Keratinocyte (primary cell): ENCODE measurements at regions not wholly inside any gene's neighbourhood (a gene's known extent, or its start where the extent isn't known, plus 50 kb on each side); places are given as distances from the start of the nearest gene placed in this dataset.

Experiments
- DNase-seq: peaks from one replicate; pipeline ENCODE4 v3.0.0-alpha.2; 2011; ENCODE audit warnings: low read depth, missing footprints, low spot score
- FAIRE-seq: peaks from 2 replicates; lab custom pipeline; 2011; peaks lifted over from hg19 to GRCh38; lab: Jason Lieb, UNC
- H2AFZ ChIP-seq: 2 replicates; pipeline ENCODE4 v1.6.0; 2012; ENCODE audit warnings: low read length, control low read depth, inconsistent platforms; ENCODE audit not compliant: control insufficient read depth
- H3K27ac ChIP-seq: 2 replicates; pipeline ENCODE4 v1.5.1; 2011; ENCODE audit warnings: low read length; ENCODE audit not compliant: control insufficient read depth, insufficient read depth
- H3K27me3 ChIP-seq: 3 replicates; pipeline ENCODE4 v1.6.0; 2011; ENCODE audit warnings: low read length; ENCODE audit not compliant: control insufficient read depth, insufficient read depth; ENCODE audit errors: extremely low read depth
- H3K36me3 ChIP-seq, 2 experiments: 2 replicates in 1 of 2; 3 replicates in 1 of 2; pipeline ENCODE4 v1.5.1; 2011; ENCODE audit warnings: low read length in 2 of 2, mild to moderate bottlenecking in 1 of 2; ENCODE audit not compliant: control insufficient read depth in 2 of 2, insufficient read depth in 2 of 2; ENCODE audit errors: extremely low read depth in 1 of 2
- H3K4me1 ChIP-seq: 3 replicates; pipeline ENCODE4 v1.5.1; 2011; ENCODE audit warnings: low read length; ENCODE audit not compliant: control insufficient read depth, insufficient read depth; ENCODE audit errors: extremely low read depth
- H3K4me2 ChIP-seq: 3 replicates; pipeline ENCODE4 v1.6.0; 2011; ENCODE audit warnings: low read depth, low read length; ENCODE audit not compliant: control insufficient read depth, insufficient read depth; ENCODE audit errors: extremely low read depth
- H3K4me3 ChIP-seq, 3 experiments: fragments of 200-600 bp in 1 of 3; sonication (generic) in 1 of 3; 2 replicates in 2 of 3; 3 replicates in 1 of 3; pipeline ENCODE4 v1.5.1; 2011 to 2016; ENCODE audit warnings: low read length in 3 of 3, mild to moderate bottlenecking in 3 of 3, control low read depth in 2 of 3, inconsistent platforms in 1 of 3, low read depth in 1 of 3, mixed read lengths in 1 of 3, mixed run types in 1 of 3, moderate library complexity in 1 of 3; ENCODE audit not compliant: control insufficient read depth in 2 of 3, insufficient read depth in 2 of 3; ENCODE audit errors: extremely low read depth in 1 of 3
- H3K79me2 ChIP-seq: 2 replicates; pipeline ENCODE4 v1.6.0; 2012; ENCODE audit warnings: low read length; ENCODE audit not compliant: control insufficient read depth, insufficient read depth
- H3K9ac ChIP-seq: 3 replicates; pipeline ENCODE4 v1.6.0; 2011; ENCODE audit warnings: low read length; ENCODE audit not compliant: control insufficient read depth, insufficient read depth; ENCODE audit errors: extremely low read depth
- H3K9me1 ChIP-seq: 3 replicates; pipeline ENCODE4 v1.6.0; 2011; ENCODE audit warnings: low read length; ENCODE audit not compliant: control insufficient read depth, insufficient read depth; ENCODE audit errors: extremely low read depth
- H3K9me3 ChIP-seq: 2 replicates; pipeline ENCODE4 v1.5.1; 2012; ENCODE audit warnings: low read depth, low read length; ENCODE audit not compliant: control insufficient read depth
- H4K20me1 ChIP-seq: 3 replicates; pipeline ENCODE4 v1.6.0; 2011; ENCODE audit warnings: low read length; ENCODE audit not compliant: control insufficient read depth, insufficient read depth; ENCODE audit errors: extremely low read depth
- CTCF ChIP-seq, 3 experiments: IDR thresholded peaks in 1 of 3; conservative IDR thresholded peaks in 1 of 3; optimal IDR thresholded peaks in 1 of 3; 2 replicates in 2 of 3; 3 replicates in 1 of 3; pipeline versions ENCODE3 to v1.5.1; 2011; ENCODE audit warnings: low read length in 3 of 3, mild to moderate bottlenecking in 3 of 3, moderate library complexity in 2 of 3, control low read depth in 1 of 3, inconsistent platforms in 1 of 3; ENCODE audit not compliant: insufficient read depth in 2 of 3; ENCODE audit errors: extremely low read depth in 1 of 3
- EZH2 ChIP-seq: IDR thresholded peaks from one replicate; pipeline ENCODE4 v1.6.1; 2012; ENCODE audit warnings: inconsistent platforms, mild to moderate bottlenecking, low read length, moderate library complexity
- dilution Hi-C: fragments of 300-500 bp; cut with MboI; formaldehyde crosslinking; loops from one replicate; pipeline ENCODE4 v1.7.0; 2020; ENCODE audit warnings: low sequenced_read_pairs; ENCODE audit not compliant: extremely low pct_ligation_motif_present

GRCh38 chr20:55586610-55587009, 418.7 kb downstream of the CBLN4 start:
- no peak overlapping the region for H3K9ac ChIP-seq
- H3K4me3 ChIP-seq = no peak overlapping the region
- no peak overlapping the region for H2AFZ ChIP-seq
- TF ChIP-seq EZH2 = no peak
- dilution Hi-C loops = no loop called here
- no peaks in the 10 kb centered on the region for H4K20me1 ChIP-seq
- H3K79me2 ChIP-seq = no peaks in the 10 kb centered on the region
- H3K9me1 ChIP-seq = no peaks in the 10 kb centered on the region
- H3K27ac ChIP-seq = no peak overlapping the region
- H3K36me3 ChIP-seq = no peaks in the 10 kb centered on the region
- no peaks in the 10 kb centered on the region for H3K9me3 ChIP-seq
- DNase-seq (no peak), FAIRE-seq (no peak)
- no peaks in the 10 kb centered on the region for H3K4me1 ChIP-seq
- H3K27me3 ChIP-seq = no peaks in the 10 kb centered on the region
- no peak overlapping the region for H3K4me2 ChIP-seq

GRCh38 chr20:55584964-55585363, 420.4 kb downstream of the CBLN4 start:
- DNase-seq (no peak), FAIRE-seq (no peak)
- no peak for TF ChIP-seq EZH2
- no peak for TF ChIP-seq CTCF (optimal IDR thresholded peaks at IDR 0.05 in 1 of 3, IDR thresholded peaks at IDR 0.05 in 1 of 3, conservative IDR thresholded peaks at IDR 0.05 in 1 of 3; ENCODE audit: extremely low read depth in 1 of 3, insufficient read depth in 2 of 3, low read length in 3 of 3)
- Histone ChIP-seq H4K20me1 (no peaks in the 10 kb centered on the region), H3K4me2 (no peak overlapping the region), H3K4me3 (no peak overlapping the region), H3K27ac (no peak overlapping the region), H3K9me1 (no peaks in the 10 kb centered on the region), H3K4me1 (no peaks in the 10 kb centered on the region), H3K79me2 (no peaks in the 10 kb centered on the region), H2AFZ (no peak overlapping the region), H3K36me3 (no peaks in the 10 kb centered on the region), H3K9me3 (no peaks in the 10 kb centered on the region), H3K27me3 (no peaks in the 10 kb centered on the region), H3K9ac (no peak overlapping the region)
- dilution Hi-C loops = no loop called here

- no peak overlapping the region for H3K27ac ChIP-seq
- no peak overlapping the region for H3K4me2 ChIP-seq
- FAIRE-seq (no peak), DNase-seq (no peak)
- no peaks in the 10 kb centered on the region for H3K9me1 ChIP-seq
- no peaks in the 10 kb centered on the region for H3K9me3 ChIP-seq
- no peak overlapping the region for H2AFZ ChIP-seq
- no peaks in the 10 kb centered on the region for H4K20me1 ChIP-seq
- no peaks in the 10 kb centered on the region for H3K79me2 ChIP-seq
- H3K4me1 ChIP-seq = no peaks in the 10 kb centered on the region
- H3K9ac ChIP-seq = no peak overlapping the region
- H3K27me3 ChIP-seq = no peaks in the 10 kb centered on the region
- dilution Hi-C loops = no loop called here
- no peak overlapping the region for H3K4me3 ChIP-seq
- TF ChIP-seq CTCF (optimal IDR thresholded peaks at IDR 0.05 in 1 of 3, IDR thresholded peaks at IDR 0.05 in 1 of 3, conservative IDR thresholded peaks at IDR 0.05 in 1 of 3; ENCODE audit: extremely low read depth in 1 of 3, insufficient read depth in 2 of 3, low read length in 3 of 3) = no peak
- no peak for TF ChIP-seq EZH2
- H3K36me3 ChIP-seq = no peaks in the 10 kb centered on the region
These were observed 421.0 kb downstream of the CBLN4 start for GRCh38 chr20:55584307-55584706.
